SK-N-SH (cell line): ENCODE measurements at regions not wholly inside any gene's neighbourhood (a gene's known extent, or its start where the extent isn't known, plus 50 kb on each side); places are given as distances from the start of the nearest gene placed in this dataset.

Experiments used
- CTCF ChIA-PET: fragments of 300-600, 350-600 bp; formaldehyde crosslinking; extraction: SDS; loops from one replicate; lab custom pipeline; 2021; lab: Yijun Ruan, JAX
- POLR2A ChIA-PET: fragments of 350-600 bp; sonication (Branson Sonifier 250); formaldehyde crosslinking; extraction: SDS; loops from one replicate; lab custom pipeline; 2020; ENCODE audit warnings: antibody characterized with exemption, inconsistent platforms; lab: Yijun Ruan, JAX
- DNase-seq: peaks from one replicate; pipeline ENCODE4 v3.0.0; 2012
- H2AFZ ChIP-seq: fragments of 200-600 bp; sonication (generic); 2 replicates; pipeline ENCODE4 v1.8.1; 2016; ENCODE audit warnings: antibody characterized with exemption, mild to moderate bottlenecking, low read depth
- H3F3A ChIP-seq: fragments of 200-600 bp; sonication (generic); replicated peaks from 2 replicates; pipeline ENCODE3; 2016; ENCODE audit warnings: antibody characterized with exemption, mild to moderate bottlenecking; ENCODE audit not compliant: insufficient read depth
- H3K27ac ChIP-seq, 2 experiments: fragments of 200-500 bp in 1 of 2; fragments of 200-600 bp in 1 of 2; sonication (Bioruptor generic) in 1 of 2; sonication (generic), shearing (Covaris generic) in 1 of 2; 2 replicates each; pipeline versions ENCODE4 v1.5.1 to v1.6.1; 2014 to 2016; ENCODE audit warnings: low read depth in 2 of 2, inconsistent platforms in 1 of 2, low read length in 1 of 2, mild to moderate bottlenecking in 1 of 2, mixed read lengths in 1 of 2
- H3K27me3 ChIP-seq: fragments of 200-600 bp; sonication (generic), shearing (Covaris generic); 2 replicates; pipeline ENCODE4 v1.6.1; 2016; ENCODE audit warnings: mixed run types; ENCODE audit not compliant: insufficient read depth
- H3K36me3 ChIP-seq, 2 experiments: fragments of 200-500 bp in 1 of 2; fragments of 200-600 bp in 1 of 2; sonication (Bioruptor generic) in 1 of 2; sonication (generic) in 1 of 2; replicated peaks in 1 of 2; 2 replicates each; pipeline versions ENCODE3 to v1.5.1; 2014 to 2016; ENCODE audit warnings: low read length in 1 of 2, mild to moderate bottlenecking in 1 of 2; ENCODE audit not compliant: insufficient read depth in 2 of 2, control insufficient read depth in 1 of 2
- H3K4me1 ChIP-seq, 2 experiments: fragments of 200-500 bp in 1 of 2; fragments of 200-600 bp in 1 of 2; sonication (Bioruptor generic) in 1 of 2; sonication (generic), shearing (Covaris generic) in 1 of 2; 2 replicates each; pipeline versions ENCODE4 v1.5.1 to v1.6.1; 2014 to 2016; ENCODE audit warnings: low read depth in 1 of 2, low read length in 1 of 2, mixed run types in 1 of 2; ENCODE audit not compliant: insufficient read depth in 2 of 2, control insufficient read depth in 1 of 2
- H3K4me2 ChIP-seq: fragments of 200-600 bp; sonication (generic), shearing (Covaris generic); 2 replicates; pipeline ENCODE4 v1.6.1; 2017; ENCODE audit warnings: mixed run types
- H3K4me3 ChIP-seq, 2 experiments: fragments of 200-500 bp in 1 of 2; fragments of 200-600 bp in 1 of 2; sonication (Bioruptor generic) in 1 of 2; sonication (generic), shearing (Covaris generic) in 1 of 2; 2 replicates each; pipeline versions ENCODE4 v1.5.1 to v1.8.1; 2014 to 2016; ENCODE audit warnings: low read depth in 2 of 2, inconsistent platforms in 1 of 2, low read length in 1 of 2, mild to moderate bottlenecking in 1 of 2, mixed read lengths in 1 of 2, moderate library complexity in 1 of 2
- H3K79me2 ChIP-seq: fragments of 200-600 bp; sonication (generic); 2 replicates; pipeline ENCODE4 v1.8.1; 2017; ENCODE audit warnings: mild to moderate bottlenecking; ENCODE audit not compliant: insufficient read depth
- H3K9ac ChIP-seq: fragments of 200-600 bp; sonication (generic); 2 replicates; pipeline ENCODE4 v1.6.1; 2017; ENCODE audit warnings: mixed run types
- H3K9me2 ChIP-seq: fragments of 200-600 bp; sonication (generic); 2 replicates; pipeline ENCODE4 v1.6.1; 2017; ENCODE audit warnings: mixed run types
- H3K9me3 ChIP-seq: fragments of 200-600 bp; sonication (generic); 2 replicates; pipeline ENCODE4 v1.6.1; 2017; ENCODE audit warnings: mixed run types, mild to moderate bottlenecking, moderate library complexity
- H4K20me1 ChIP-seq: fragments of 200-600 bp; sonication (generic); 2 replicates; pipeline ENCODE4 v1.6.1; 2017; ENCODE audit warnings: mild to moderate bottlenecking, mixed run types; ENCODE audit not compliant: insufficient read depth
- ELF1 ChIP-seq: IDR thresholded peaks from 2 replicates; pipeline ENCODE4 v1.4.0; 2012
- EP300 ChIP-seq, 2 experiments: IDR thresholded peaks; 2 replicates each; pipeline versions ENCODE4 v1.4.0 to v1.6.1; 2012; ENCODE audit warnings: borderline replicate concordance in 1 of 2, low read depth in 1 of 2, low read length in 1 of 2
- JUND ChIP-seq: IDR thresholded peaks from 2 replicates; pipeline ENCODE4 v1.4.0; 2012
- NFIC ChIP-seq: IDR thresholded peaks from 2 replicates; pipeline ENCODE4 v1.4.0; 2012; ENCODE audit warnings: borderline replicate concordance
- SIN3A ChIP-seq: IDR thresholded peaks from 2 replicates; pipeline ENCODE4 v1.6.1; 2012; ENCODE audit warnings: low read depth, mild to moderate bottlenecking, low read length, moderate library complexity, borderline replicate concordance
- TCF12 ChIP-seq: IDR thresholded peaks from 2 replicates; pipeline ENCODE4 v1.4.0; 2012
- TEAD4 ChIP-seq: IDR thresholded peaks from 2 replicates; pipeline ENCODE4 v1.4.0; 2012; ENCODE audit warnings: mild to moderate bottlenecking, borderline replicate concordance; ENCODE audit not compliant: insufficient read depth
- TF ChIP-seq, protein P1 (sequence below): IDR thresholded peaks from 2 replicates; pipeline ENCODE4; 2012
- TF ChIP-seq, protein P2 (sequence below): IDR thresholded peaks from 2 replicates; pipeline ENCODE4 v1.6.1; 2012; ENCODE audit warnings: mild to moderate bottlenecking, low read depth, low read length, moderate library complexity
- TF ChIP-seq, protein P3 (sequence below): fragments of 150-350 bp; IDR thresholded peaks from 2 replicates; pipeline ENCODE4 v1.6.1; 2017; ENCODE audit warnings: antibody characterized with exemption, low read length, low read depth, borderline replicate concordance
- TF ChIP-seq, protein P4 (sequence below): IDR thresholded peaks from 2 replicates; pipeline ENCODE4 v1.4.0; 2012; ENCODE audit warnings: low read depth
- TF ChIP-seq, protein P5 (sequence below): fragments of 150-350 bp; IDR thresholded peaks from 2 replicates; pipeline ENCODE4 v1.6.1; 2016; ENCODE audit warnings: mild to moderate bottlenecking, low read depth, low read length
- TF ChIP-seq, protein P6 (sequence below): IDR thresholded peaks from 2 replicates; pipeline ENCODE4 v1.4.0; 2012; ENCODE audit warnings: low read depth, borderline replicate concordance

DNA sequence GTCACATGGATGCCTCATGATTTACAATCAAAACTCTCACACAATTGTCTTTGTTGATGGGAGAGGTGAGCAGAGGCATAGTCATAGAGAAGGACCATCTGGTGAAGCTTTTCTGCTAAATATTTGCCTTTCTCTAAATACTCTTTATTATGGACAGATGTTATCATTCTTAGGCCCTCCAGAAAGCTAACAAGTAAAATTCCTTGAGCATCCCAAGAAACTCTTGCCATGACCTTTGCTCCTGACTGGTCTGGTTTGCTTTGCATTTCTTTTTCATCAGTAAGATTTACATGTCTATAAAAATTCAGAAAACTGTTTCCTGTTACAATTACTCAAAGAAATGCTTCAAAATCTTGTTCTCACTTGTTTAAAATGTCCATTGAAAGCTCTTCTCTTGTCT lies 1336.6 kb upstream of the CDH8 start:
- H3K9me2 ChIP-seq: no peaks in the 10 kb centered on the region
- TF ChIP-seq TEAD4: no peak
- TF ChIP-seq JUND: no peak
- TF ChIP-seq, protein P1, sequence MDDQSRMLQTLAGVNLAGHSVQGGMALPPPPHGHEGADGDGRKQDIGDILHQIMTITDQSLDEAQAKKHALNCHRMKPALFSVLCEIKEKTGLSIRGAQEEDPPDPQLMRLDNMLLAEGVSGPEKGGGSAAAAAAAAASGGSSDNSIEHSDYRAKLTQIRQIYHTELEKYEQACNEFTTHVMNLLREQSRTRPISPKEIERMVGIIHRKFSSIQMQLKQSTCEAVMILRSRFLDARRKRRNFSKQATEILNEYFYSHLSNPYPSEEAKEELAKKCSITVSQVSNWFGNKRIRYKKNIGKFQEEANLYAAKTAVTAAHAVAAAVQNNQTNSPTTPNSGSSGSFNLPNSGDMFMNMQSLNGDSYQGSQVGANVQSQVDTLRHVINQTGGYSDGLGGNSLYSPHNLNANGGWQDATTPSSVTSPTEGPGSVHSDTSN: no peak
- TF ChIP-seq, protein P2, sequence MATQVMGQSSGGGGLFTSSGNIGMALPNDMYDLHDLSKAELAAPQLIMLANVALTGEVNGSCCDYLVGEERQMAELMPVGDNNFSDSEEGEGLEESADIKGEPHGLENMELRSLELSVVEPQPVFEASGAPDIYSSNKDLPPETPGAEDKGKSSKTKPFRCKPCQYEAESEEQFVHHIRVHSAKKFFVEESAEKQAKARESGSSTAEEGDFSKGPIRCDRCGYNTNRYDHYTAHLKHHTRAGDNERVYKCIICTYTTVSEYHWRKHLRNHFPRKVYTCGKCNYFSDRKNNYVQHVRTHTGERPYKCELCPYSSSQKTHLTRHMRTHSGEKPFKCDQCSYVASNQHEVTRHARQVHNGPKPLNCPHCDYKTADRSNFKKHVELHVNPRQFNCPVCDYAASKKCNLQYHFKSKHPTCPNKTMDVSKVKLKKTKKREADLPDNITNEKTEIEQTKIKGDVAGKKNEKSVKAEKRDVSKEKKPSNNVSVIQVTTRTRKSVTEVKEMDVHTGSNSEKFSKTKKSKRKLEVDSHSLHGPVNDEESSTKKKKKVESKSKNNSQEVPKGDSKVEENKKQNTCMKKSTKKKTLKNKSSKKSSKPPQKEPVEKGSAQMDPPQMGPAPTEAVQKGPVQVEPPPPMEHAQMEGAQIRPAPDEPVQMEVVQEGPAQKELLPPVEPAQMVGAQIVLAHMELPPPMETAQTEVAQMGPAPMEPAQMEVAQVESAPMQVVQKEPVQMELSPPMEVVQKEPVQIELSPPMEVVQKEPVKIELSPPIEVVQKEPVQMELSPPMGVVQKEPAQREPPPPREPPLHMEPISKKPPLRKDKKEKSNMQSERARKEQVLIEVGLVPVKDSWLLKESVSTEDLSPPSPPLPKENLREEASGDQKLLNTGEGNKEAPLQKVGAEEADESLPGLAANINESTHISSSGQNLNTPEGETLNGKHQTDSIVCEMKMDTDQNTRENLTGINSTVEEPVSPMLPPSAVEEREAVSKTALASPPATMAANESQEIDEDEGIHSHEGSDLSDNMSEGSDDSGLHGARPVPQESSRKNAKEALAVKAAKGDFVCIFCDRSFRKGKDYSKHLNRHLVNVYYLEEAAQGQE: no peak
- TF ChIP-seq TCF12: no peak
- TF ChIP-seq ELF1: no peak
- no peak for TF ChIP-seq EP300 (IDR thresholded peaks at IDR 0.05; ENCODE audit: borderline replicate concordance in 1 of 2, low read depth in 1 of 2, low read length in 1 of 2)
- TF ChIP-seq, protein P3, sequence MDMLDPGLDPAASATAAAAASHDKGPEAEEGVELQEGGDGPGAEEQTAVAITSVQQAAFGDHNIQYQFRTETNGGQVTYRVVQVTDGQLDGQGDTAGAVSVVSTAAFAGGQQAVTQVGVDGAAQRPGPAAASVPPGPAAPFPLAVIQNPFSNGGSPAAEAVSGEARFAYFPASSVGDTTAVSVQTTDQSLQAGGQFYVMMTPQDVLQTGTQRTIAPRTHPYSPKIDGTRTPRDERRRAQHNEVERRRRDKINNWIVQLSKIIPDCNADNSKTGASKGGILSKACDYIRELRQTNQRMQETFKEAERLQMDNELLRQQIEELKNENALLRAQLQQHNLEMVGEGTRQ: no peak
- TF ChIP-seq NFIC: no peak
- no peak for TF ChIP-seq SIN3A
- TF ChIP-seq, protein P4, sequence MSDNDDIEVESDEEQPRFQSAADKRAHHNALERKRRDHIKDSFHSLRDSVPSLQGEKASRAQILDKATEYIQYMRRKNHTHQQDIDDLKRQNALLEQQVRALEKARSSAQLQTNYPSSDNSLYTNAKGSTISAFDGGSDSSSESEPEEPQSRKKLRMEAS: no peak
- TF ChIP-seq, protein P5, sequence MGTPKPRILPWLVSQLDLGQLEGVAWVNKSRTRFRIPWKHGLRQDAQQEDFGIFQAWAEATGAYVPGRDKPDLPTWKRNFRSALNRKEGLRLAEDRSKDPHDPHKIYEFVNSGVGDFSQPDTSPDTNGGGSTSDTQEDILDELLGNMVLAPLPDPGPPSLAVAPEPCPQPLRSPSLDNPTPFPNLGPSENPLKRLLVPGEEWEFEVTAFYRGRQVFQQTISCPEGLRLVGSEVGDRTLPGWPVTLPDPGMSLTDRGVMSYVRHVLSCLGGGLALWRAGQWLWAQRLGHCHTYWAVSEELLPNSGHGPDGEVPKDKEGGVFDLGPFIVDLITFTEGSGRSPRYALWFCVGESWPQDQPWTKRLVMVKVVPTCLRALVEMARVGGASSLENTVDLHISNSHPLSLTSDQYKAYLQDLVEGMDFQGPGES: no peak
- TF ChIP-seq, protein P6, sequence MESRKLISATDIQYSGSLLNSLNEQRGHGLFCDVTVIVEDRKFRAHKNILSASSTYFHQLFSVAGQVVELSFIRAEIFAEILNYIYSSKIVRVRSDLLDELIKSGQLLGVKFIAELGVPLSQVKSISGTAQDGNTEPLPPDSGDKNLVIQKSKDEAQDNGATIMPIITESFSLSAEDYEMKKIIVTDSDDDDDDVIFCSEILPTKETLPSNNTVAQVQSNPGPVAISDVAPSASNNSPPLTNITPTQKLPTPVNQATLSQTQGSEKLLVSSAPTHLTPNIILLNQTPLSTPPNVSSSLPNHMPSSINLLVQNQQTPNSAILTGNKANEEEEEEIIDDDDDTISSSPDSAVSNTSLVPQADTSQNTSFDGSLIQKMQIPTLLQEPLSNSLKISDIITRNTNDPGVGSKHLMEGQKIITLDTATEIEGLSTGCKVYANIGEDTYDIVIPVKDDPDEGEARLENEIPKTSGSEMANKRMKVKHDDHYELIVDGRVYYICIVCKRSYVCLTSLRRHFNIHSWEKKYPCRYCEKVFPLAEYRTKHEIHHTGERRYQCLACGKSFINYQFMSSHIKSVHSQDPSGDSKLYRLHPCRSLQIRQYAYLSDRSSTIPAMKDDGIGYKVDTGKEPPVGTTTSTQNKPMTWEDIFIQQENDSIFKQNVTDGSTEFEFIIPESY: no peak
- no peaks in the 10 kb centered on the region for H3K4me1 ChIP-seq
- no peaks in the 10 kb centered on the region for H3K79me2 ChIP-seq
- no peak overlapping the region for H3K4me2 ChIP-seq
- H3K27ac ChIP-seq: no peak overlapping the region
- CTCF ChIA-PET: interaction anchor here (0.7 kb wide), 1 partner anchor 12 kb away, joined by 3 read pairs; no protein-coding TSS in a partner anchor
- H3F3A ChIP-seq: no peaks in the 10 kb centered on the region
- H3K27me3 ChIP-seq: no peaks in the 10 kb centered on the region
- H2AFZ ChIP-seq: no peak overlapping the region
- POLR2A ChIA-PET: no interaction called here
- DNase-seq: no peak
- no peaks in the 10 kb centered on the region for H3K36me3 ChIP-seq
- no peak overlapping the region for H3K9ac ChIP-seq
- H3K4me3 ChIP-seq: no peak overlapping the region
- no peaks in the 10 kb centered on the region for H4K20me1 ChIP-seq
- no peaks in the 10 kb centered on the region for H3K9me3 ChIP-seq
